Stimulated activated CD8-positive, alpha-beta memory T cell treated with anti-CD3 and anti-CD28 coated beads, Interleukin-2, amount 100 ng/mL, for 1 hour (primary cell): ENCODE measurements at regions not wholly inside any gene's neighbourhood (a gene's known extent, or its start where the extent isn't known, plus 50 kb on each side); places are given as distances from the start of the nearest gene placed in this dataset.
"Not testable (repeated sequence)": the region's sequence is repeated elsewhere in the genome, so short reads cannot be mapped to it uniquely, and the experiment has no call there.

Experiments
- DNase-seq, 2 donors: peaks; one replicate each; pipeline ENCODE4 v3.0.0-alpha.2; 2020; ENCODE audit warnings: low read depth in 2 of 2

GRCh38 chr2:160794926-160795325 is 301.3 kb upstream of the RBMS1 start:
- DNase-seq = no peak

DNA sequence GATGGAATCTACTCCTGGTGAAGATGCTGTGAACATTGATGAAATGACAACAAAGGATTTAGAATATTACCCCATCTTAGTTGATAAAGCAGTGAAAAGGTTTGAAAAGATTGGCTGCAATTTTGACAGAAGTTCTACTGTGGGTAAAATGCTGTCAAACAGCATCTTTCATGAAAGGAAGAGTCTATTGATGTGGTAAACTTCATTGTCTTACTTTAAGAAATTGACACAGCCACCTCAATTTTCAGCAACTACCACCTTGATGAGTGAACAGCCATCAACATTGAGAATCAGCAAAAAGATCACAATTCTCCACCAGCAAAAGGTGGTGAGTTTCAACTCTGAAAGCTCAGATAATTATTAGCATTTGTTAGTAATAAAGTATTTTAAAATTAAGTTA is 310.3 kb upstream of the RBMS1 start:
- DNase-seq = no peak

- DNase-seq = no peak
Measured at GRCh38 chr2:160810406-160810805, 316.8 kb upstream of the RBMS1 start.

GRCh38 chr2:160812830-160813505 is 319.4 kb upstream of the RBMS1 start:
- DNase-seq = no peak

DNA sequence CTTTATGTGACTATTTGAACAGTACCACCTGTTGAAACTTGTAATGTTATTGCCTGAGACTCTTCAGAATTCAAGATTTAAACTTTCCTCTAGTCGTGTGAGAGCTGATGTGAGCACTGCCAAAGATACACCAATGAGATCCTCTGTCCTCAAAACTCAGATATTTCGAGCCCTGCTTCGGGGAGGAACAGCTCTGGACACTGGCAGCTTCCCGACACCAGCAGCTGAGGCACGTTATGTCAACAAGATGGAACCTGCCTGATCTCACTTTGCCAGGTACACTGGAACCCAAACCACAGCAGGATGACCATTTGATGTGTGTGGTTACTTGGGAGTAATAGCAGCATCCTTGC is 319.9 kb upstream of the RBMS1 start:
- DNase-seq = no peak

- no peak for DNase-seq
Measured at GRCh38 chr2:160816916-160817499, 323.4 kb upstream of the RBMS1 start.

DNA sequence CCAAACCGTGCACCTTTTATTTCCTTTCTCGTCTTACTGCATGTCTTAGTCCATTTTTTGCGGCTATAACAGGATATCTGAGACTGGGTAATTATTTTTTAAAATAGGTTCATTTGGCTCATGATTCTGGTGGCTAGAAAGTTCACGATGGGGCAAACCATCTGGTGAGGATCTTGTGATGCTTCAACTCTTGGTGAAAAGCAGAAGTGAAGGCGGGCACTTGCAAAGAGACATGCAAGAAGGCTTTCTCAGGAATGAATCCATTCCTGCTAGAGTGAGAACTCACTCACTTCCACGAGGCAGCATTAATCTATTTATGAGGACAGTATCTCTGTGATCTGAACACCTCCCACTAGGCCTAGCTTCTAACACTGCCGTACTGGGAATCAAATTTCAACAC is 327.1 kb upstream of the RBMS1 start:
- no peak for DNase-seq

DNA sequence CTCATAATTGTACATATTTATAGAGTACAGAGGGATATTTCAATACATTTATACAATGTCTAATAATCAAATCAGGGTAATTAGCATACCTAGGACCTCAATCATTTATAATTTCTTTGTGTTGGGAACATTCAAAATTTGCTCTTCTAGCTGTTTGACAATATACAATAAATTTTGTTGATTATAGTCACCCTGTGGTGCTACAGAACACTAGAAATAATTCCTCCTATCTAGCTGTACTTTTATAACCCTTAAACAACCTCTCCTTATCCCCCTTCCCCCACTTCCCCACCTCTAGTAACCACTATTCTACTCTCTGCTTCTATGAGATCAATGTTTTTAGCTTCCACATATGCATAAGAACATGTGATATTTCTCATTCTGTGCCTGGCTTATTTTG is 328.4 kb upstream of the RBMS1 start:
- no peak for DNase-seq

DNA sequence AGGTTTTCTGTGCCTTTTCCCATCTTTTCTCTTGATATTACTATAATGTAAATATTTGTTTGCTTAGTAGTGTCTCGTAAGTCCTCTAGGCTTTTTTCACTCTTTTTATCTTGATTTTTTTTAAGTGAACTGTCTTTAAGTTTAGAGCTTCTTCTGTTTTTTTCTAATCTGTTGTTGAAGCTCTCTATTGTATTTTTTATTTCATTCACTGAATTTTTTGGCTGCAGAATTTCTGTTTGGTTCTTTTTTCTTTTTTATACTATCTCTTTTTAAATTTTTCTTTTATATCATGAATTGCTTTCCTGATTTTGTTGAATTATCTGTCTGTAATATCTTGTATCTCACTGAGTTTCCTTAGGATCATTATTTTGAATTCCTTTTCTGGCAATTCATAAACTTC is 331.8 kb upstream of the RBMS1 start:
- no peak for DNase-seq

- no peak for DNase-seq
Measured at GRCh38 chr2:160826496-160826895, 332.9 kb upstream of the RBMS1 start.

GRCh38 chr2:160828076-160828475 is 332.2 kb upstream of the TANK start:
- DNase-seq = no peak

DNA sequence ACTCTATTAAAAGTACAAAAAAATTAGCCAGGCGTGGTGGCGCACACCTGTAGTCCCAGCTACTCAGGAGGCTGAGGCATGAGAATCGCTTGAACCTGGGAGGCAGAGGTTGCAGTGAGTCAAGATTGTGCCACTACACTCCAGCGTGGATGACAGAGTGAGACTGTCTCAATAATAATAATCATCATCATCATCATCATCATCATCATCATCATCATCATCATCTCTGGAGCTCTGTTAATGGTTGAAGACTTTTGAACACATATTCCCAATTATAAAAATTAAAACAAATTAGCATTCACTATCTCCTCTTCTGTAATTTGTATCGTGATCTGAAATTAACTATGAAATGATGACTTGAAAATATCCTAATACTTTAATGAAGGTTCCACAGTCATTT is 327.8 kb upstream of the TANK start:
- DNase-seq = not testable (repeated sequence)

DNA sequence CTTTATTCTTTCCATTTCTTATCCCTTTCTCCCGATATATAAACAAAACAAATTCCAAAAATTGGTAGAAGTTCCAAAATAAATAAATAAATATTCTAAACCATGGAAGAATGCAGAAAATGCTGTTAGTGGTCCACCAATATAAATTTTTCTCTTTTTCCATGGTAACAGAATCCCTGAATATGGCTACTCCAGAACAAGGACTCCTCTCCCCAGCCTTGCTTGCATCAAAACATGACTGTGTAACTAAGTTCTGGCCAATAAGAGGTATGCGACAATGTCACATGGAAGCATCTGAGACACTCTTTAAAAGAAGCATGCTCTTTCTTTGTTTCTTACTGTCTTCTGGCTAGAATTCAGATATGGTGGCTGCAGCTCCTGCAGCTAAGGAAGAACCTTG is 325.1 kb upstream of the TANK start:
- no peak for DNase-seq

DNA sequence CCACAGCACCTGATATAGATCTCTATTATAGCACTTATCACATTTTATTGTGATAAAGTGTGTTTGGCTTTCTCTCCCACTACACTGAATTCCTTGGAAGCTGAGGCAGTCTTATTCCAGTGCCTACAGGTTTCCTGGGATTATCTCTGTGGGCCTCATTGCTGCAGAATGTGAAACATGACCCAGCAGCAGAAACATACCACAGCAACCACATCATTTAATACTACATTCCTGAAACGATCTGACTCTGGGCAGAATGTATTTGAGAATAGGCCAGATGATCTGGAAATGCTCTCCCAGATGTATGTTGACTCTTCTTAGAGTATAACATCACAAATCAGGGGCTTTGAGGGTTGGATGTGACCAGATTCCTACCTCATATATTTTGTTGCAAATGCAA is 323.5 kb upstream of the TANK start:
- DNase-seq = no peak

- DNase-seq = no peak
Measured at GRCh38 chr2:160837416-160837815, 322.8 kb upstream of the TANK start.

DNA sequence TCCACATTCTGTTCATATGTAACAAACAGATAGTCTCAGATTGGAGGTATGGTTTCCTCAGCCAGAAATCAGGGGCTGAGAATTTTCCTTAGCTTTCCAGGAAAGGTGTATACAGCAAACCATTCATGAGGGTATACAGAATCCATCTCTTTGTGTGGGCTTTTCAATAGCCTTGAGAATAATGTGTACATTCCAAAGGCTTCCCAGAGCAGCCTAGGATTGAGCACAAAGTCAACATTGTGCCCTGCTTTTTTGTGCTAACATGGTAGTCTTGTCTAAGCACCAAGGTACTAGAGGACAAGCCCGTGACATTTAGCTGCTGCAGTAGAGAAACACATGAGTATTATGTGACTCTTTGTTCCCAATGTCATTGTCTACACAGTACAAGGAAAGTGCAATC is 322.1 kb upstream of the TANK start:
- no peak for DNase-seq

GRCh38 chr2:160838691-160839090 is 321.5 kb upstream of the TANK start:
- DNase-seq = no peak

DNA sequence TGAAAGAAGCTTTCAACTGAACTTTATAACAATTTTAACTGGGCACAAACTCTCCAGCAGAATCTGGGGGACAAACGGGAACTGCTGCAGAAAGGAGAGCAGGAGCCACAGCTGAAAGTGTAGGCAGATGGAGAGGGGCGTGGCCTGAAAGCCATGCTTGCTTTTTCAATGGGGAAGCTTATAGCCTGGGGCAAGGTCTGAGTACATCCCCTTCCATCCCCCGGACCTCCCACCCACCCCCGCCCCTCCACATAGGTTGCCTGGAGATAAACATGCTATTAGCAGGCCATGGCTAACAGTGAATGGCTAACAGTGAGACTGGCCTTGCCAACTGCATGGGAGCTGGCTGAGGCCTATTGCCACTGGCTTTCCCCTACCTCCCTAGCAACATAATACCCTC is 317.9 kb upstream of the TANK start:
- DNase-seq = no peak

GRCh38 chr2:160859096-160859495 is 301.1 kb upstream of the TANK start:
- no peak for DNase-seq

GRCh38 chr2:160862226-160862625 is 298.0 kb upstream of the TANK start:
- DNase-seq = no peak

- DNase-seq = no peak
Measured at GRCh38 chr2:160868891-160869290, 291.3 kb upstream of the TANK start.

DNA sequence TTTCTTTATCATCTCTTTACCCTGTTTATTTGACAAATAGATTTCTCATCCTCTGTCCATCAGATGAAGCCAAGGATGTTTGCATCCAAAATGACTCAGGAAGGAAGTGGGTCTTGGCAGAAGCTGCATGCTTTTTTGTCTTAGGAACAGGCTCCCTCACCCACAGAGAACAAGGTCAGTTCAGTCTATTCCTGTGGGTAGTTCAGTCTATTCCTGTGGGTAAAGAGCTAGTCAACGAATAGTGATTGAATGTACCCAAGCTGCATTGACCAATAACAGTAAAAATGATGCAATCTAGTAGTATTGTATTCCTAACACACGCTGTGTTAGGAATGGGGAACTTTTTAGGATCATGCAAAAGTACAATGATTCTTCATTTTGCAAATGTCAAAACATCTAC is 290.8 kb upstream of the TANK start:
- no peak for DNase-seq

GRCh38 chr2:160870729-160871465 is 289.3 kb upstream of the TANK start:
- DNase-seq = no peak
